HFFc6 (cell line): ENCODE measurements at regions not wholly inside any gene's neighbourhood (a gene's known extent, or its start where the extent isn't known, plus 50 kb on each side); places are given as distances from the start of the nearest gene placed in this dataset.
"Not testable (repeated sequence)": the region's sequence is repeated elsewhere in the genome, so short reads cannot be mapped to it uniquely, and the experiment has no call there.

Source experiments
- DNase-seq: peaks from one replicate; pipeline ENCODE4 v3.0.0-alpha.2; 2018
- H3K27ac Mint-ChIP-seq: 2 replicates; pipeline ENCODE4 v1.8.0; 2020; ENCODE audit warnings: mild to moderate bottlenecking, mixed read lengths
- H3K27me3 Mint-ChIP-seq: 2 replicates; pipeline ENCODE4 v1.8.0; 2021; ENCODE audit warnings: mild to moderate bottlenecking, moderate library complexity, mixed read lengths; ENCODE audit not compliant: insufficient read depth
- H3K36me3 Mint-ChIP-seq: 2 replicates; pipeline ENCODE4 v1.8.0; 2021; ENCODE audit warnings: low read depth, mixed read lengths
- H3K4me1 Mint-ChIP-seq: 2 replicates; pipeline ENCODE4 v1.8.0; 2020; ENCODE audit warnings: low read depth, mixed read lengths
- H3K4me3 Mint-ChIP-seq: 2 replicates; pipeline ENCODE4 v1.8.0; 2020; ENCODE audit warnings: mild to moderate bottlenecking, moderate library complexity, mixed read lengths
- H3K9me3 Mint-ChIP-seq: 2 replicates; pipeline ENCODE4 v1.8.0; 2020; ENCODE audit warnings: mild to moderate bottlenecking, mixed read lengths
- TF ChIP-seq, protein P1 (sequence below): fragments of 200-600 bp; sonication (generic); IDR thresholded peaks from 2 replicates; pipeline ENCODE4 v1.5.0; 2021; ENCODE audit warnings: antibody characterized with exemption, mild to moderate bottlenecking

DNA sequence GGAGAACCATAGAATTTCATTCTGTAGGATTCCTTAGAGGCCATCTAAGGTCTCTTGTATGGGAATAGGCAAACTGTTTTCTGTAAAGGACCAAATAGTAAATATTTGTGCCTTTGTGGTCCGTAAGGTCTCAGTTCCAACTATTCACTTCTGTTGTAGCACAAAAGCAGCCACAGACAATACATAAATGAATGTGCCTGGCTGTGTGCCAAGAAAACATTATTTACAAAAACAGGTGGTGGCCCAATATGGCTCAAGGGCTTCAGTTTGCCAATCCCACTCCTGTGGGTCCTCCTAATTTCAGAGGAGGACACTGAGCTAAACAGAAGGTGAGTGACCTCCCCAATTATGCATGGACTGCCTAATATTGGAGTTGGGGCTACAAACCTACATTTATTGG lies 67.6 kb upstream of the EDEM3 start:
- Mint-ChIP-seq H3K27ac (no peak overlapping the region), H3K9me3 (no peaks in the 10 kb centered on the region), H3K4me3 (no peak overlapping the region), H3K4me1 (peaks cover 26% of the 10 kb centered on the region), H3K36me3 (peaks cover 16% of the 10 kb centered on the region), H3K27me3 (peaks cover 3% of the 10 kb centered on the region)
- TF ChIP-seq, protein P1, sequence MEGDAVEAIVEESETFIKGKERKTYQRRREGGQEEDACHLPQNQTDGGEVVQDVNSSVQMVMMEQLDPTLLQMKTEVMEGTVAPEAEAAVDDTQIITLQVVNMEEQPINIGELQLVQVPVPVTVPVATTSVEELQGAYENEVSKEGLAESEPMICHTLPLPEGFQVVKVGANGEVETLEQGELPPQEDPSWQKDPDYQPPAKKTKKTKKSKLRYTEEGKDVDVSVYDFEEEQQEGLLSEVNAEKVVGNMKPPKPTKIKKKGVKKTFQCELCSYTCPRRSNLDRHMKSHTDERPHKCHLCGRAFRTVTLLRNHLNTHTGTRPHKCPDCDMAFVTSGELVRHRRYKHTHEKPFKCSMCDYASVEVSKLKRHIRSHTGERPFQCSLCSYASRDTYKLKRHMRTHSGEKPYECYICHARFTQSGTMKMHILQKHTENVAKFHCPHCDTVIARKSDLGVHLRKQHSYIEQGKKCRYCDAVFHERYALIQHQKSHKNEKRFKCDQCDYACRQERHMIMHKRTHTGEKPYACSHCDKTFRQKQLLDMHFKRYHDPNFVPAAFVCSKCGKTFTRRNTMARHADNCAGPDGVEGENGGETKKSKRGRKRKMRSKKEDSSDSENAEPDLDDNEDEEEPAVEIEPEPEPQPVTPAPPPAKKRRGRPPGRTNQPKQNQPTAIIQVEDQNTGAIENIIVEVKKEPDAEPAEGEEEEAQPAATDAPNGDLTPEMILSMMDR = no peak
- no peak for DNase-seq

DNA sequence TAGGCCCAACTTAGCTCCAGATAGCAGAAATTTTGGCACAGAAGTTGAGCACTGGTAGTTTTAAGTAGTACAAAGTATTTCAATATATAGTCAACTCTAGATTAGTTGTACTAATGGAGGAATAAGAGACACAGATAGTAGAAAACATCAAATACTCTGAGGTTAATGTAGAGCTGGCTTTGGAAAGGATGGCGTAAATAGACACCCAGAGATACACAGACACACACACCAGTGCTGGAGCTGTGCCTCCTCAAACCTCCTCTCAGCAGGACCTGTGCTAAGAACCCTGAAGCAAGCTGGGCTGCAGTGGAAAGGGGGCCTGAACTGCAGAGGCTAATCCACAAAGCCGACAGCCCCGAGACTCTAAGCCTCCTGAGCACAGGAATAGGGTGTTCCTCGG lies 67.0 kb upstream of the EDEM3 start:
- Mint-ChIP-seq H3K9me3 (no peaks in the 10 kb centered on the region), H3K36me3 (peaks cover 21% of the 10 kb centered on the region), H3K4me1 (peaks cover 20% of the 10 kb centered on the region), H3K27ac (no peak overlapping the region), H3K4me3 (no peak overlapping the region), H3K27me3 (peaks cover 3% of the 10 kb centered on the region)
- DNase-seq = no peak
- TF ChIP-seq, protein P1 = no peak

DNA sequence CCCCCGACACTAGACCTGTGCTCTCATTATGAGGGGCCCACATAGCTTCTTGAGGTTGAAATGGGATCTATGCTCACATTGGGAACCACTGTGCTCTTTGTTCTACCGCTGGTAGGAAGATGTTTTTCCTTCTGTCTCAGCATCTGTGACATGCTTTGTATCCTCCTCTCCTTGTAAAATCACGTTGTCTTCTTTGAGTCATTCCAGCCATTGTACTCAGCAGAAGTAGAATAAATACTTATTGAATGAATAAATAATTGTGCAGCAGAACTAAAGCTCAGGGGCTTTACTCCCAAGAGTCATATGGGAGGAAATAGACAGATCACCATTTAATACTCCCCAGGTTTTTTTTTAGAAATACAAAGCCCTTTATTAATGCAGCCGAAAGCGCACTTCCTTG lies 66.3 kb upstream of the EDEM3 start:
- peak; percentile 15 for DNase-seq
- Mint-ChIP-seq H3K9me3 (no peaks in the 10 kb centered on the region), H3K36me3 (peaks cover 25% of the 10 kb centered on the region), H3K27ac (no peak overlapping the region), H3K4me3 (no peak overlapping the region), H3K27me3 (peaks cover 3% of the 10 kb centered on the region), H3K4me1 (peaks cover 13% of the 10 kb centered on the region)
- TF ChIP-seq, protein P1 = no peak

DNA sequence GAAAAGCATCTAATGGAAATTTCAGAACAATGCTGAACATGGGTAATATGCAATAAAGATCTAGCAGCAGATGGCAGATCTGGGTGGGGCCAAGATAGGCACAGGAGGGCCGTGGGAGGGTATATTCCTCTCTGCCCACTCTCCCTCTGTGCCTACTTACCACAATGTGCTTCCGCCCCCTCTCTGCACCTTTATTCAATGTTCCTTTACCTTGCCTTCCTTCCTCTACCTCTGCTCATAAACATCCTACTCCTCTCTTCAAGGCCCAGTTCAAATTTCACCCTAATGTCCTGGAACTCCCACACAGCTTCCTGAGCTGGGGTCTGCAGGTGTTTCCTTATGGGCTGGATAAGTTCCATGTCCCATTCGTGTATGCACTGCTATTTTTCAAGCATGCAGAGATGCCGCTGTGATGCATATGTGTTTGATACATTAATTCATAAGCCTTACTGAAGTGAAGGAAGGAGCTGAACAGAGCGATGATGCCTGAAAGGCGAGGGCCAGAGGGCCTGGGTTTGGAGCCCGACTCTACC lies 65.6 kb upstream of the EDEM3 start:
- Mint-ChIP-seq H3K27ac (no peak overlapping the region), H3K4me3 (no peak overlapping the region), H3K27me3 (peaks cover 1% of the 10 kb centered on the region), H3K36me3 (peaks cover 32% of the 10 kb centered on the region), H3K9me3 (peaks cover 1% of the 10 kb centered on the region; the same call in 1 of the 2 replicates), H3K4me1 (peaks cover 8% of the 10 kb centered on the region)
- TF ChIP-seq, protein P1 = no peak
- no peak for DNase-seq

DNA sequence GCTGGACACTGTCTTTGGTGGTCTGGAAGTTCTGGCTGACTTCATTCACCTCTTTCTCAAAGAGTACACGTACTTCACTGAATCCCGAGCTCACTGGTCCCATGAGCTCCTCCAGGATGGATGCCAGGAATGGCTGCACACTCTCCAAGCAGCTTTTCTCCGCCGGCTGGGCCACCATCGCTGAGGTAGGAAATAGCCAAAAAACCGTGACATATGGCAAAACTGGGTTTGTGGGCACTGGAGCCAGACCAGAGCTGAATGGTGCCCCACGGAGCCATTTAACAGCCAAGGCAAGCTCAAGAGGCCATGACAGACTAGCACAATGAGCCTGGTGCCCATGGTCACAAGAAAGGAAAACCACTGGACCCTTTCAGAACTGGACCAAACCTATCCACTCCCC lies 64.0 kb upstream of the EDEM3 start:
- H3K27me3 Mint-ChIP-seq = peaks cover 1% of the 10 kb centered on the region
- H3K9me3 Mint-ChIP-seq = peaks cover 5% of the 10 kb centered on the region; the same call in 1 of the 2 replicates
- no peak overlapping the region for H3K27ac Mint-ChIP-seq
- no peak overlapping the region for H3K4me3 Mint-ChIP-seq
- peaks cover 43% of the 10 kb centered on the region for H3K36me3 Mint-ChIP-seq
- peaks cover 8% of the 10 kb centered on the region for H3K4me1 Mint-ChIP-seq
- DNase-seq = no peak
- TF ChIP-seq, protein P1 = no peak

DNA sequence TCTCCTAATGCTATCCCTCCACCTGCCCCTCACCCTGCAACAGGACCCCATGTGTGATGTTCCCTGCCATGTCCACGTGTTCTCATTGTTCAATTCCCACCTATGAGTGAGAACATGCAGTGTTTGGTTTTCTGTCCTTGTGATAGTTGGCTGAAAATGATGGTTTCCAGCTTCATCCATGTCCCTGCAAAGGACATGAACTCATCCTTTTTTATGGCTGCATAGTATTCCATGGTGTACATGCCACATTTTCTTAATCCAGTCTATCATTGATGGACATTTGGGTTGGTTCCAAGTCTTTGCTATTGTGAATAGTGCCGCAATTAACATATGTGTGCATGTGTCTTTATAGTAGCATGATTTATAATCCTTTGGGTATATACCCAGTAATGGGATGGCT lies 62.3 kb upstream of the EDEM3 start:
- H3K9me3 Mint-ChIP-seq, H3K27ac Mint-ChIP-seq, H3K4me3 Mint-ChIP-seq, H3K4me1 Mint-ChIP-seq, DNase-seq, H3K27me3 Mint-ChIP-seq: not testable (repeated sequence)
- peaks cover 50% of the 10 kb centered on the region for H3K36me3 Mint-ChIP-seq
